ENCODE measurements at regions not wholly inside any gene's neighbourhood (a gene's known extent, or its start where the extent isn't known, plus 50 kb on each side); places are given as distances from the start of the nearest gene placed in this dataset.

DNA sequence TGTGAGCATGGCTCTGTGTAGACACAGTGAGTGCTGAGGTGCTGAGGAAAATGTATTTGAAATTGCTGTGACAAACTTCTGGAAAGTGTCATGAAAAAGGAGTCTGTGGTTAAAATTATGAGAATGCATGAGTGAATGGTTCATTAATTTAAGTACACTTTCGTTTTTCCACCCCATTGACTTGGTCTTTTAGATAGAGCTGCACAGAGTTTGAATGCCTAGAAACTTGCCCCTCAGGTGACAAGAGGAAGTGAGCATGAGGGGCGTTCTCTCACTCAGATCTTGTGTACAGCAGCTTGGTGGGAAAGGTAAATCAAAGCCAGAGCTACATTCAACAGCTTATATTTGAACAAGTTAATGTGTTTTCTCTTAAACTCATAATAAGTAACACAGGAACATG, 296.8 kb downstream of the WDR72 start:
- DNase-seq (ENCODE audit: low read depth in 2 of 3, low spot score in 1 of 3): no peak

DNA sequence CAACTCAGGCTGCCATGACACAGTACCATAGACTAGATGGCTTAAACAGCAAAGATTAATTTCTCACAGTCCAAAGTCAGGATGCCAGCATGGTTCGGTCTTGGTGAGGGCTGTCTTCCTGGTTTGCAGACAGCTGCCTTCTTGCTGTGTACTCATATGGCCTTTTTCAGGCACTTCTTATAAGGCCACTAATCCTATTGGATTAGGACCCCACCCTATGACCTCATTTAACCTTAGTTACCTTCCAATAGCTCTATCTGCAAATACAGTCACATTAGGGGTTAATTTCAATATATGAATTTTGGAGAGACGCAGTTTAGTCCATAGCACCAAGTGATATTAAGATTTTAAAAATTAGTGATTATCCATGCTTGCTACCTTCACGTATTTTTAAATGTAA, 297.8 kb downstream of the WDR72 start:
- DNase-seq (ENCODE audit: low read depth in 2 of 3, low spot score in 1 of 3): no peak

DNA sequence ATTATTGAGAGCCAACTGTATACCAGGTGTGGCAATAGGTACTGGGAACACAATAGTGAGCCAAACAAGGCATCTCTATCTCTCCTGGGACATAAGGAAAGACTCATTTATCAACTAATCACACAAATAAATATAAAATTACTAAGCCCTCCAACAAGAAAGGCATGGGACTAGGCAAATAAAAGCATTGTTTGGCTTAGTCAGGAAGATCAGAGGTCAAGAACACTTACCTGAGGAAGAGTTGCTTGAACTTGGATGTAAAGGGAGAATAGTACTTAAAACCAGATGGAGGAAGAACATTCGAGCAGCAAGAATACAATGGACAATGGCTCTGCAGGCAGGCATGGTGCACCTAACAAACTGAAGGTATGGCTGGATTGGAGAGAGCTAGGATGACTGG, 300.7 kb downstream of the WDR72 start:
- DNase-seq (ENCODE audit: low read depth in 2 of 3, low spot score in 1 of 3): no peak

DNA sequence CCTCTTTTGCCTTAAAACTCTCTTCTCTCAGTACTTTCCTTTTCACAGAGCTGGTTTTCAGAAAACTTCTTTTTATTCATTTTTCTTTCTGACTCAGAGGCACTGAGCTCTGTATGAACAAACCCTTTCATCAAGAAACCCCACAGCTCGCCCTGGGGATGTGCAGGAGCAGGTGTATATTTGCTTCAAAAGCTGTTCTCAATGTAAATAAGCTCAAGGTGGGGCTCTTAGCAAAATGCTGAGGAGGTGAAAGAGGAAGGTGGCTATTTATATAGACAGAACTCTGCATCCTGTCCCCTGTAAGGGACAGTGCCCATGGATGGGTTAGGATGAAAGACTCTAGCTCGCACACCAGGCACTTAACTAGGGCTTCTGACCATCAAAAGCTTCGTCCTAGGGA, 302.0 kb downstream of the WDR72 start:
- no peak for DNase-seq (ENCODE audit: low read depth in 2 of 3, low spot score in 1 of 3)

DNA sequence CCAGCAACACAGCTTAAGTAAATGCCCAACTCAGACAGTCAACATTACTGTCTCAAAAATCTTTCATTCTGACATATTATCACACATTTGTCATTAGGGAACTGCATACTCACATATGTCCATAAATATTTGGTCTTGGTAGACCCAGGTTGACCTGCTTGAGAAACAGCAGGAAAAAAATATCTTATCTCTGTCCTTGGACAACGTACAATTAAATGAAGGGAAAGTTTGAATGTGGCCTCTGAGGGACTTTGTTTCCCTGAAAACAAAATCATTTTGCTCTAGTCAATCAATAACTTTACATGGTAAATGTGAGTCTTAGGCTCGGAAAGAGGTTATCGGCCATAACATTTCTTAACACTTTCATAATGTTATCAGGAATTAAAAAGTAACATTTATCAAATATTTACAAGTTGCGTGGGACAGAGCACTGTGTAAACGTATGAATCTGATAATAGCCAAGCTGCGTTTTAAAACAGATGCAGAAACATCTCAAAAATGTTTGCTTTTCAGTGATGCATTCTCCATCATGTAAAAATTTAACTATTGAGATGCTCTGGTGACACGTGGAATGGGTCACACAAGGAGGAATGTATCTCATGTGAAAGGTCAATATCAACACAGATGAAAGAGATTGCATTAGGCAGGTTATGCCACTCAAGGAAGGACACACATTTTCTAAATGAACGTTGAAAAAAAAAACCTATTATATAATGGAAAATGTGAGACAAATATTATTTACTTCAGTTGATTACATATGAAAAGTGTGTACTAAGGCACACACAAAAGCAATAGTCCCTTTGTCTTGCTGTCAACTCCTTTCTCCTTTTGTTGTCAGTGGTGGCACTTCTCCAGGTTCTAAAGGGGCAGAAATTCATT, 304.4 kb downstream of the WDR72 start:
- no peak for DNase-seq (ENCODE audit: low read depth in 2 of 3, low spot score in 1 of 3)

DNA sequence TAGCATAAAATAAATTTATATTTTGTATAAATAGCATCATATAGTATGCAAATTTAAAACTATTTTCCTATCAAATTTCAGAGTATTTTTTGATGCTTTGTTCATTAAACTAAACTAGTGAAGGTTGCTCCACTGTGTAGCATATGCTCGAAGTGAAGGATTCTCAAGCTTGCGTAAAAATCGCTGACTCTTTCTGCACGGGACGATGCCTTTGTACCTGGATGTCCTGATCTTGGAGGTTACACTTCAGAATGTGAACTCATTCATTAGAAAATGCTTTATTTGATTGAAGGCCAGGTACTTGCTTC, 305.0 kb downstream of the WDR72 start:
- DNase-seq (ENCODE audit: low read depth in 2 of 3, low spot score in 1 of 3): no peak

DNA sequence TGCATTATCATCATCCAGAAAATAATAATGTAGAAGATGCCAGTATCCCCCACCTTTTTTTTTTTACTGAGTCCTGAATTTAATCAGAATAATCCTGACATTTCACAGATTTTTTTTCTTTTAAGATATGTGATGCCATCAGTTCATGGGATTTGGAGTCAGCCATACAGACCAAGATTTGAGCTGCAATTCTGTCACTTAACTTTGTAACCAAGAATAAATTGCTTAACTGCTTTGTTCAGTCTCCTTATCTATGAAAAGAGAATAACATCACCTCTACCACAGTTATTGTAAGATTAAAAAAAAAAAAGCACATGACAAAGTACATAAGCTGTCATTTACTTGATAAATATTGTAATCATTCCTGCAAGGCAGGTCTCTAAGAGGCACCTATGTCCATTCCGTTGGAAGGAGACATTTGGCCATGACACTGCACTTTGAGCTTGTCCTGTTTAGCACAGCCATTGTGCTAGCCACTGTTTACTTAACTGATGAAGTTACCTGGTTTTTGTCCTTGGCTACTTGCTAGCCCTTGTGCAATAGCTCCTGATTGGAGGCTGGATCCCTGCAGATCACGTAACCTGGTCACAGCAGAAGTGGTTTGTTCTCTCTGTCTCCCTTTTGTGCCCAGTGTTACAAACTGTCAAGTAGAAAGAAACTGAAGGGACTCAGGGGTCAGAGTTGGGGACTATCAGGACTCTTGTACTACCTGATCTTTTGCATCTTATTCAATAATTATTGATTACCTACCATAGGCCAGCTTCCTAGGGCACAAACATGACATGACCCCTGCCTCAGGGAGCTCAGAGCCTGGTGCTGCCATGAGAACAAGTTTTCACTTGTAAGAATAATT, 306.0 kb downstream of the WDR72 start:
- DNase-seq (ENCODE audit: low read depth in 2 of 3, low spot score in 1 of 3): no peak

DNA sequence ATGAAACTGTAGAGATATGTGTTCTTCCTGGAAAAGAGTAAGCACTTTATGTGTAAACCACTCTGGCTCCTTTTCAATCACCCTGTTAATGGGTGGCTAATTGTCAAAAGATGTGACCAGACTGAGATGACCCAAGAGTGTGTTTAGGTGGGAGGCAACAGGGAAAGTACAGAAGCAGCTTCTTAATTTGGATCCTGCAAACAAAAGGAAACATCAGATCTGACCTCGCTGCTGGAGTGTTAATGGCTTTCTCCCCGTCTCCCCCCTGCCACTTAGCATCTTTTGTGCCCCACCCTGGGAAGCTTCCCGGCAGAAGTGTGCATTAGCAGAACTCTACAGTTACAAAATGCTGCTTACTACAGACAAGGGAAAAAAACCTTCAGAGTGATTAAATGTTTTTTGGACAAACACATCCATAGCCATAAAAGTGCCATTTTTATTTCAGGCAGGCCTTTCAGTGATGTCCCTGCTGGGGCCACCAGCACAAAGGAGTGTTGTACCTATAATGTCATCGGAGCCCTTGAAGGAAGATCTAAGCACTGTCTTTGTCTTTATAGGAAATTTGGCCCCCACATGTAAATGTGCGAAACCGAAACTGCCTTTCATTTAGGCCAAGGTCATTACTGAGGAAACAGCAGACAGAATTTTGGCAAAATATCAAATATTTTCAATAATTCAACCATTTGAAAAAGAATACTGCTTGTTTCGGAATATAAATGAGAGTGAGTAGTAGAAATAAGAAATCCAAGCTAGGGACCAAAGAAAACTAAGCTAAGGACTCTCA, 311.0 kb downstream of the WDR72 start:
- DNase-seq (ENCODE audit: low read depth in 2 of 3, low spot score in 1 of 3): no peak

DNA sequence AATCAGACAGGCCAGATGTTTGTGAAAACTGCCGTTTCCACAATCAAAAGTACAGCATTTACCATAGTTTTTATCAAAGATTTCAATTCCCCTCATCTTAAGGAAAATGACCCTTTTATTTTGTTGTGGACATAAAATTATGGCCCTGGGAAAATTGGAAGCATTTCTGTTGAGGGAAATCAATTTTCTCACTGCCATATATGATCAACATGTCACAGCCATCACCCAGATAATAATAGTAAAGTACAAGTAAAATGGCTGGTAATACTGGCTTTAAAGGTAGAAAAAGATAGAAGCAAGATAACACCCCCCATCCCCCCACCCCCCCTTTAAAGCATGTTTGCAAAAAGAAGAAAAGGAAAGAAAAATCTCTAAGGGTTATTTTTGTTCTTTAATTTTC, 311.7 kb downstream of the WDR72 start:
- DNase-seq (ENCODE audit: low read depth in 2 of 3, low spot score in 1 of 3): no peak

DNA sequence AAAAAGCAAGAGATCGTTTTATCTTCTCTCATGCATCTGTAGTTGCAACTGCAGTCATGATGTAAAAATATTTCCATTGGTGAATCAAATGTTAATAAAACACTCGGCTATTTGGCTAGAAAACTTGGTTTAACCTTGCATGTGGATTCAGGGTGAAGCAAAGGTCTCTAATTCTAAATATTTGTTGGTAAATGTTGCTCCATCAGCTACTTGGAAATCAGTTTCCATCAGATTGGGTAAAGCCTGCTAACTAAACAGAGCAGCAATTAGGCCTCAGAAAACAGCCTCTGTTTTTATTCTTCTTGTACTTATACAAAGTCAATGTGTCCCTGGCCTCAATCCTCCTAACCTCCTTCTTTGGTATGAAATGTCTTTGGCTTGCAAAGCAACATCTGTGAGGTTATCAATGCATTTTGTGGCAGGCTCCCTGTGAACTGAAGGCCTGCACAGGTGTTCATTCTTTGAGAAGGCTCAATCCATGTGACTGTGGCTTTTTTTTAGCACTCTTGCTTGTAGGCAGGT, 312.3 kb downstream of the WDR72 start:
- DNase-seq (ENCODE audit: low read depth in 2 of 3, low spot score in 1 of 3): no peak

DNA sequence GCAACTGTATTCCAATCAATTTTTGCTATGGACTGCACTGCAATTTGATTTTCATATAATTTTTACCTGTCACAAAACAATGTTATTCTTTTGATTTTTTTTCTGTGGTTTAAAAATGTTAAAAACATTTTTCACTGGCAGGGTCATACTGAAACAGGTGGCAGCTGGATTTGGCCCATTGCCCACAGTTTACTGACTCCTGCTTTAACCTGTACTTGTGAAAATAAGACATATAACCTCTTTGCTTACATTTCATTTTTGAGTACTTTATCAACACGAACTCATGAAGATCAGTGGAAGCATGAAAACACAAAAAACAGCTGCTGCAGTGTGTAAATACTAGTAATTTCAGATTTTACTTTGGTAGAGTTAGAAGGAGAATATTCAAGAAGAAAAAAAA, 313.1 kb downstream of the WDR72 start:
- DNase-seq (ENCODE audit: low read depth in 2 of 3, low spot score in 1 of 3): no peak

DNA sequence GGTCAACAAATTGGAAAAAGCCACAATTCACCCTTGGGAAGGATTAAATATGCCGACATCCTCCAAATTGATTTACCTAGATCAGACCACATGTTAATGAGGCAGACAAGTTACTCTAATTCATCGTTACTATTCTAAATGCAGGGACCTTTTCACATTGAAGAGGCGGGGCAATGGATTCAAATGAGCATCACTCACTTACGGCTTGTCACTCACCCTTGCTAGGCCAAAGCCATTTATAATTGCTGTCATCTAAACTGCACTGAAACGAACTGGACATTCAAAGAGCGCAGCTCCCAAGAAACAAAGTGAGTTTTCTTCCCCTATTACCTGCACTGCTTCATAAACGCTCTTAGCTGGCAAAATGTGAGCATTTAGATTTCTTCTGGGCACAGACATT, 313.9 kb downstream of the WDR72 start:
- no peak for DNase-seq (ENCODE audit: low read depth in 2 of 3, low spot score in 1 of 3)

DNA sequence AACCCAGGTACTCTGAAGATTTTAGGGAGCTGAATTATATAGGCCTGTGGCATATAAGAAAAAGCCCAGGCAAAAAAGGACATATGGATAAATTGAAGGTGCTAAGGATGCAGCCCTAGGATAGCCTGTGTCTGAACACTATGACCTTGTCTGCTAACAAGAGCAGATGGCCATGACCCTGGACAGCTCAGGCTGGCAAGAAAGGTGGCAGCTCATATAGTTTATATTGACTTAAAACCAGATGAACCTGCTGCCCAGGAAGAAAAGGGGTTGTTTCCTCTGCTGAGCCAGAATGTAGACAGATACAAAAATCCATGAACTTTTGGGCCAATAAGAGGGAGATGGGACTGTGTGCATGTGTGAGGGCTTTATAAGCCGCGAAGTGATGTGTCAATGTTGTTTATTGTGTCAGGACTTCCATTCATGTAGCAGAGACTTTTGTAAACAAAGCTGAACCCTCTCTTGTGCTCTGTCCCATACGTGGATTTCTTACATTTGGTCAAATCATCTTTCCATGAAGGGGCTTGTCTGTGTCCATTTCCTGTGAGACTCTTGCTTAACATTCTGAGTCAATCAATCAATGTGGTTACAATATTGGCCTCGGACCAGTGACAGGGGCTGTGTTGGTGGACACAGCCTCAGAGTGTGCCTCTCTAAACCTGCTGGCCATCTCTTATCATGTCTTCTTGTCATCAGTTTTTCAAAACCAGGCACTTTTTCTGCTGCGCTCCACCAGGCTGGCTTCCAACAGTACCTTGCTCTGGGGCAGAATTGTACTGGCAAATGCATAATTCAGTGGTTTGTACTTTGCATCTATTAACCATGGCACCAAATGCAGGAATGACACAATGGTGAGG, 321.2 kb downstream of the WDR72 start:
- no peak for DNase-seq (ENCODE audit: low read depth in 2 of 3, low spot score in 1 of 3)

DNA sequence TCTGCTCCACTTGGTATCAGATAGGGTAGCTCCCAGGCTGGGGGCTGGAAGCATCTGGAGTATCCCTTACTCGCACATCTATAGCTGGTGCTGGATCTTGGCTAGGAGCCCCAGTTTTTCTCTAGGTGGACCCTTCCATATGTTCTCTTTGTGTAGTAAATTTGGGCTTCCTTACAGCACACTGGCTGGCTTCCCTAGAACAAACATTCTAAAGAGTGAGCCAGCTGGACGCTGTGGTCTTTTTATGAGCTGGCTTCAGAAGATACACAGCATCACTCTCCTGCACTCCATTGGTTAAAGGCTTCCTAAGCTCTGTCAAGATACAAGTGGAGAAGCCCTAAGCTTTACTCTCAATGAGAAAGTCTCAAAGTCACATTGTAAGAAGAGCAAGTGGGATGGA, 322.1 kb downstream of the WDR72 start:
- no peak for DNase-seq (ENCODE audit: low read depth in 2 of 3, low spot score in 1 of 3)

DNA sequence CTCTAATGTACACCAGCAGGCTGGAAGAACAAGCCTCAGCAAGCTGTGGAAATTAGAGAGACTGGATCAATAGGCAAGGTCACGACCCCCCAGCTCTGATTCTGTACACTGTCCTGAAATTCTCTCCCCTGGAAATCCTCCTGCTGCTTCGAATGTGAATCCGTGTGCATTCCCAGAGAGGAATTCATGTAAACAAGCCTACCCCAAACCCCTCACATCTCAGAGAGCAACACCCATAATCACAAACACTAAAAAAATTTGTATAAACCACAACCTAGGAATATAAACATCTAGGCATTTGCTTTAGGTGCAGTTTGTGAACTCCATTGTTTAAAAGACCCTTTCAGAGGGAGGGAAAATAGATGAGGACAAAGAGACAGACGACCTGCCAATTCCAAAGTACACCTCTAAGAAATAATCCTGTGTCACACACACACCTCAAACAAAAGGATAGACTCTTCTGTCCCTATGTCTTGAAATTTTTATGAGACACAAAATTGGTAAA, 325.2 kb downstream of the WDR72 start:
- no peak for DNase-seq (ENCODE audit: low read depth in 2 of 3, low spot score in 1 of 3)

DNA sequence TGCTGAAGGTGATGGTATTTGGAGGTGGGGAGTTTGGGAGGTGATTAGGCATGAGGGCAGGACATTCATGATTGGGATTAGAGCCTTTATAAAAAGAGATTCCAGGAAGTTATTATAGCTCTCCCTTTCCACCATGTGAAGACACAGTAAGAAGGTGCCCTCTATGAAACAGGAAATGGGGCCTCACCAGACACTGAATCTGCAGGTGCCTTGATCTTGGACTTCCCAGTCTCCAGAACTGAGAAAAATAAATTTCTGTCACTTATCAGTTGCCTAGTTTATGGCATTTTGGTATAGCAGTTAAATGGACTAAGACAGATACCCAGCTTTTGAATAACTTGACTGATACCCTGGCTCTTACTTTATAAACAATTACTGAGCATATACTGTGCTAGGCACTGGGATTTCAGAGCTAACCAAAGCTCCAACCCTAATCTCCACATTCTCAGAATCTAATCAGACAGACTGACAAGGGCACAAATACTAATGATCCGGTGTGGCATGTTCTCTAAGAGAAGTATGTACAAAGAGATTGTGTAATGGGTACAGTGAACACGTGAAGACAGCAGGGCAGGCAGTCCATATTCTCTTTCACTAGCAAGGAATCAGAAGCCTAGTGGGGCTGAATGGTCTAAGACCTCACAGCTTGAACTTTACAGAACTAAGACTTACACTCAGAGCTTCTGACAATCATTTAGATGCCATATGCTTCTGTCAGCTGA, 343.1 kb downstream of the WDR72 start:
- no peak for DNase-seq (ENCODE audit: low read depth in 2 of 3, low spot score in 1 of 3)

DNA sequence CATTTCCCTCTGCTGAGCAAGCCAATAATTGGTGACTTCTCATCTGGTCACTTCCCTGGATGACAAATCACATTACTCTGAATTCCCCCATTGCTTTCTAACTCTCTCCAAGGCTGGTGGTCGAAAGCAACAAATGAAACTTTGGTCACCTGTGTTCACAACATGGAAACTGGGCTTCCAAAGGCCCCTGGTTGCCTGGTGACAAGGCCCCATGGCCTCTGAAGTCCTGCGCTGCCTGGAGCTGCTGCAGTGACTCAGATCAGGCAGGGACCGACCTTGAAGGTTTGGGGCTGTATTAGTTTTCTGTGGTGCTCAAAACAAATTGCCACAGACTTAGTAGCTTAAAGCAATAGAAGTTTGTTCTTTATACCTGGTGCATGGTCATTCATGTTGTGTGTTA, 345.3 kb downstream of the WDR72 start:
- no peak for DNase-seq (ENCODE audit: low read depth in 2 of 3, low spot score in 1 of 3)

DNA sequence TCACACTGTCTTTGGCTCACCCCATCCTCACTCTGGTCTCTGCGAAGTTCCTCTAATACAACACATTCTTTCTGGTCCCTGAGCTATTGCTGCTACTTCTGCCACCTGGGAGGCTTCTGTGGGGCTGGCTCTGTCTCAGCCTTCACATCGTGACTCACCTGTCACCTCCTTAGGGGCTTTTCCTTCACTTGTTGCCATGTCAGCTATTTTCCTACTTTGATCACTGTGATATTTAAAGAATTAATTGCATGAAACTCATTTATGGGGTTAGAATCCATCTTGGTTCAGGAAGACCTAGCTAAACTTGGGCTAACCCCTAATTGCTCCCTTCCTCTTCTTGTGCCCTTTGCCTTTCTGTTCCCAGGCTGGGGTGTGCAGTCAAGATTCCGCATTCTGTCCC, 346.9 kb downstream of the WDR72 start:
- DNase-seq (ENCODE audit: low read depth in 2 of 3, low spot score in 1 of 3): no peak

DNA sequence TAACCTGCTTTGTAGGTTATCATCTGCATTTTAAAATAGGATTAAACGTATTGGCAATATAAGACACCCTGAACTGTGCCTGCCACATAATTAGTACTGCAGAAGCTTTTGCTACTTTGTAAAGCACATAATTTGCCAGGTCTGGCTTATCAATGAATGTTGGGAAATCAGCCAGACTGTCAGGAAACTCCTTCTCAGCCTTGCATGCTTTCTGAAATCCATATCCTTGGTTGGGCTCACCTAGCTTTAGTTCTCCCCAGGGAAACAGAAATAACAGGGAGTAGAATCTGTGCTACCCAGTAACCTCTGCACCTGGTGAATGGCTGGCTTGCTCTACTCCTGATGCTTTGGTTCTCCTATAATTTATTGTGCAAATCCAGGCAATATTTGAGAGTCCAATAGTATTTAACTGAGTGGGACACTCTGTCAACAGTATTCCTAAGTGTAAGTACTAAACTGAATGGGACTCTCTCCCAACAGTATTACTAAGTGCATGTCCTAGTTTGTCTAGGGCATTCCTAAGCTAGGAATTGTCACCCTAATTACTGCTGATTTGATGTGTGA, 354.5 kb downstream of the WDR72 start:
- DNase-seq (ENCODE audit: low read depth in 2 of 3, low spot score in 1 of 3): no peak

All from stimulated activated CD4-positive, alpha-beta T cell treated with anti-CD3 and anti-CD28 coated beads, Interleukin-12 subunit alpha, Interleukin-12 subunit beta, amount 100 ng/mL, for 48 hours (primary cell).